ENCODE measurements at regions not wholly inside any gene's neighbourhood (a gene's known extent, or its start where the extent isn't known, plus 50 kb on each side); places are given as distances from the start of the nearest gene placed in this dataset.

GRCh38 chr10:113273181-113274163 is 279.4 kb upstream of the HABP2 start:
- H3K9me3 Mint-ChIP-seq: peaks cover 19% of the 10 kb centered on the region
- Histone ChIP-seq H3K9ac (ENCODE audit: extremely low read depth, low read length, poor library complexity, severe bottlenecking) (no peak overlapping the region), H3K4me1 (ENCODE audit: control insufficient read depth, insufficient read depth, low read length) (no peaks in the 10 kb centered on the region), H3K4me3 (ENCODE audit: low read length) (no peak overlapping the region), H3K27me3 (ENCODE audit: control insufficient read depth, insufficient read depth, low read length, poor library complexity, severe bottlenecking) (no peaks in the 10 kb centered on the region), H3K27ac (ENCODE audit: low read depth, low read length) (peak overlapping the region; percentile 90), H3K36me3 (ENCODE audit: control insufficient read depth, insufficient read depth, low read length) (no peaks in the 10 kb centered on the region), H3K9me3 (ENCODE audit: control insufficient read depth, low read length) (peaks cover 24% of the 10 kb centered on the region)
- DNase-seq: peak; percentile 65
- TF ChIP-seq CTCF (conservative IDR thresholded peaks at IDR 0.05): no peak
- no peak overlapping the region for H3K27ac Mint-ChIP-seq
- H3K36me3 Mint-ChIP-seq (ENCODE audit: low read depth): peaks cover 2% of the 10 kb centered on the region
- peaks cover 11% of the 10 kb centered on the region for H3K4me1 Mint-ChIP-seq
- H3K4me3 Mint-ChIP-seq: no peak overlapping the region
- H3K27me3 Mint-ChIP-seq (ENCODE audit: insufficient read depth): peaks cover 3% of the 10 kb centered on the region
- WGBS, 2 experiments (ENCODE audit: insufficient coverage in 1 of 2, insufficient read length in 1 of 2): 71 to 86% methylated on average over 10 to 23 of the region's 23 CpGs

GRCh38 chr10:113274176-113274829 is 278.6 kb upstream of the HABP2 start:
- 90 to 100% methylated on average over 2 to 8 of the region's 8 CpGs for WGBS, 2 experiments (ENCODE audit: insufficient coverage in 1 of 2, insufficient read length in 1 of 2)
- TF ChIP-seq CTCF (conservative IDR thresholded peaks at IDR 0.05): no peak
- Histone ChIP-seq H3K4me3 (ENCODE audit: low read length) (no peak overlapping the region), H3K9ac (ENCODE audit: extremely low read depth, low read length, poor library complexity, severe bottlenecking) (no peak overlapping the region), H3K9me3 (ENCODE audit: control insufficient read depth, low read length) (peaks cover 24% of the 10 kb centered on the region), H3K4me1 (ENCODE audit: control insufficient read depth, insufficient read depth, low read length) (no peaks in the 10 kb centered on the region), H3K27ac (ENCODE audit: low read depth, low read length) (peak overlapping the region; percentile 90), H3K36me3 (ENCODE audit: control insufficient read depth, insufficient read depth, low read length) (no peaks in the 10 kb centered on the region), H3K27me3 (ENCODE audit: control insufficient read depth, insufficient read depth, low read length, poor library complexity, severe bottlenecking) (no peaks in the 10 kb centered on the region)
- H3K27ac Mint-ChIP-seq: no peak overlapping the region
- peaks cover 11% of the 10 kb centered on the region for H3K4me1 Mint-ChIP-seq
- H3K9me3 Mint-ChIP-seq: peaks cover 19% of the 10 kb centered on the region
- DNase-seq: no peak
- peaks cover 5% of the 10 kb centered on the region for H3K27me3 Mint-ChIP-seq (ENCODE audit: insufficient read depth)
- no peak overlapping the region for H3K4me3 Mint-ChIP-seq
- H3K36me3 Mint-ChIP-seq (ENCODE audit: low read depth): peaks cover 2% of the 10 kb centered on the region

GRCh38 chr10:113278221-113278620 is 274.6 kb upstream of the HABP2 start:
- peaks cover 10% of the 10 kb centered on the region for H3K4me1 Mint-ChIP-seq
- TF ChIP-seq CTCF (conservative IDR thresholded peaks at IDR 0.05): no peak
- H3K27ac ChIP-seq (ENCODE audit: low read depth, low read length): no peak overlapping the region
- peaks cover 24% of the 10 kb centered on the region for H3K9me3 ChIP-seq (ENCODE audit: control insufficient read depth, low read length)
- peaks cover 6% of the 10 kb centered on the region for H3K27me3 ChIP-seq (ENCODE audit: control insufficient read depth, insufficient read depth, low read length, poor library complexity, severe bottlenecking)
- peaks cover 2% of the 10 kb centered on the region for H3K36me3 Mint-ChIP-seq (ENCODE audit: low read depth)
- peaks cover 19% of the 10 kb centered on the region for H3K9me3 Mint-ChIP-seq
- H3K27me3 Mint-ChIP-seq (ENCODE audit: insufficient read depth): peaks cover 3% of the 10 kb centered on the region
- no peaks in the 10 kb centered on the region for H3K36me3 ChIP-seq (ENCODE audit: control insufficient read depth, insufficient read depth, low read length)
- H3K4me3 ChIP-seq (ENCODE audit: low read length): no peak overlapping the region
- WGBS, 2 experiments (ENCODE audit: insufficient coverage in 1 of 2, insufficient read length in 1 of 2): 88 to 94% methylated on average over 1 of the region's 1 CpG
- no peak overlapping the region for H3K4me3 Mint-ChIP-seq
- no peak for DNase-seq
- H3K27ac Mint-ChIP-seq: no peak overlapping the region
- no peaks in the 10 kb centered on the region for H3K4me1 ChIP-seq (ENCODE audit: control insufficient read depth, insufficient read depth, low read length)
- no peak overlapping the region for H3K9ac ChIP-seq (ENCODE audit: extremely low read depth, low read length, poor library complexity, severe bottlenecking)
